Gastrocnemius medialis (tissue), 4 donors: ENCODE measurements at regions not wholly inside any gene's neighbourhood (a gene's known extent, or its start where the extent isn't known, plus 50 kb on each side); places are given as distances from the start of the nearest gene placed in this dataset.

Experiments used
- ATAC-seq, 2 donors: fragments of 150-250 bp; one replicate each; pipeline ENCODE4 v1.9.1; 2016
- DNase-seq, 2 donors: peaks; one replicate each; pipeline ENCODE4 v3.0.0-alpha.2; 2019
- H3K27ac ChIP-seq, 4 donors: fragments of 200-600 bp; sonication (generic); 1 replicate in 1 of 4; 2 replicates in 3 of 4; pipeline ENCODE4 v1.5.1; 2016 to 2018; ENCODE audit warnings: mild to moderate bottlenecking in 2 of 4, moderate library complexity in 1 of 4
- H3K27me3 ChIP-seq, 3 donors: fragments of 200-600 bp; sonication (generic) in 2 of 3; 1 replicate in 1 of 3; 2 replicates in 2 of 3; pipeline versions ENCODE4 v1.5.1 to v1.6.0; 2016 to 2019; ENCODE audit warnings: mild to moderate bottlenecking in 1 of 3, moderate library complexity in 1 of 3
- H3K36me3 ChIP-seq, 2 donors: fragments of 200-600 bp; sonication (generic) in 1 of 2; one replicate each; pipeline ENCODE4 v1.5.1; 2017 to 2018
- H3K4me1 ChIP-seq, 2 donors: fragments of 200-600 bp; sonication (generic) in 1 of 2; one replicate each; pipeline ENCODE4 v1.5.1; 2016 to 2017; ENCODE audit warnings: mild to moderate bottlenecking in 2 of 2
- H3K4me3 ChIP-seq, 4 donors: fragments of 200-600 bp; sonication (generic) in 3 of 4; 1 replicate in 1 of 4; 2 replicates in 3 of 4; pipeline ENCODE4 v1.5.1; 2016 to 2019; ENCODE audit warnings: mild to moderate bottlenecking in 2 of 4
- H3K9me3 ChIP-seq, 3 donors: fragments of 200-600 bp; sonication (generic) in 2 of 3; 1 replicate in 1 of 3; 2 replicates in 2 of 3; pipeline ENCODE4 v1.5.1; 2016 to 2019
- CTCF ChIP-seq, 5 experiments: fragments of 450-650 bp in 3 of 5; fragments of 200-600 bp in 2 of 5; sonication (generic) in 2 of 5; IDR thresholded peaks in 4 of 5; conservative IDR thresholded peaks in 1 of 5; 1 replicate in 4 of 5; 2 replicates in 1 of 5; pipeline ENCODE4 v1.5.1; 2016 to 2019; ENCODE audit warnings: antibody characterized with exemption in 5 of 5, mild to moderate bottlenecking in 3 of 5, moderate library complexity in 3 of 5
- POLR2A ChIP-seq, 2 donors: fragments of 450-650 bp; IDR thresholded peaks; one replicate each; pipeline ENCODE4 v1.6.1; 2017; ENCODE audit warnings: antibody characterized with exemption in 2 of 2, mild to moderate bottlenecking in 2 of 2, moderate library complexity in 2 of 2
- in situ Hi-C, 4 donors: fragments of 200-750 bp; cut with MboI; loops; one replicate each; pipeline versions ENCODE4 v1.15.0 to v1.8.0; 2017; ENCODE audit warnings: low sequenced_read_pairs in 4 of 4
- intact Hi-C: fragments of 100-400 bp; cut with DNase I; formaldehyde crosslinking; loops from one replicate; pipeline ENCODE4 v1.15.1; 2023; ENCODE audit warnings: low total_unique reads

- H3K27me3 ChIP-seq, result no peaks in the 10 kb centered on the region
- DNase-seq (no peak), ATAC-seq (no peak)
- TF ChIP-seq POLR2A (IDR thresholded peaks at IDR 0.05), result no peak
- no peak for TF ChIP-seq CTCF (IDR thresholded peaks at IDR 0.05 in 4 of 5, conservative IDR thresholded peaks at IDR 0.05 in 1 of 5)
- in situ Hi-C loops (no loop called here), intact Hi-C loops (no loop called here)
- no peaks in the 10 kb centered on the region for H3K4me1 ChIP-seq
- H3K9me3 ChIP-seq, result no peaks in the 10 kb centered on the region
- H3K4me3 ChIP-seq, result no peak overlapping the region
- no peaks in the 10 kb centered on the region for H3K36me3 ChIP-seq
- H3K27ac ChIP-seq, result no peak overlapping the region
These were observed 466.1 kb upstream of the LINC00305 start for GRCh38 chr18:64615021-64615420.

DNA sequence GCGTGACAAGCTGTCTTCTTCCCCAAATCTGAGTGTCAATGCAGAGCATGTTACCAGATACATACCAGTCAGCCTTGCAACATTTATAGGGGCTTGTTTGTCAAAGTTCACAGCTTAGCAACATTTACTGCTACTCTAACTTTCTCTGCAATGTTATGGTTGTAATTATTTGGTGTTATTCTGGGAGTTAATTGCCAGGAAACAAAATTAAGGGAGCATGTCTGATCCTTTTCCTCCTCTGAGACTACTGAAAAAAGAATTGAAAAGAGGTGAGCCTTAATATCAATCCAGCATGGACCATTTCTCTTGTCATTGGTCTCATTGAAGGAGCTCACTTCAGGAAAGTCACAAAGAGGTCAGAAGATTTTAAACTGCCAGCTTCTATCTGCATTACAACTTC lies 465.6 kb upstream of the LINC00305 start:
- DNase-seq (no peak), ATAC-seq (no peak)
- TF ChIP-seq CTCF (IDR thresholded peaks at IDR 0.05 in 4 of 5, conservative IDR thresholded peaks at IDR 0.05 in 1 of 5) (no peak), POLR2A (IDR thresholded peaks at IDR 0.05) (no peak)
- no peaks in the 10 kb centered on the region for H3K27me3 ChIP-seq
- no peaks in the 10 kb centered on the region for H3K4me1 ChIP-seq
- intact Hi-C loops, result no loop called here
- in situ Hi-C loops, result no loop called here
- H3K36me3 ChIP-seq, result no peaks in the 10 kb centered on the region
- no peak overlapping the region for H3K27ac ChIP-seq
- H3K4me3 ChIP-seq, result no peak overlapping the region
- H3K9me3 ChIP-seq, result no peaks in the 10 kb centered on the region

- H3K27me3 ChIP-seq, result no peaks in the 10 kb centered on the region
- in situ Hi-C loops (no loop called here), intact Hi-C loops (no loop called here)
- ATAC-seq (no peak), DNase-seq (no peak)
- no peak overlapping the region for H3K27ac ChIP-seq
- H3K4me3 ChIP-seq, result no peak overlapping the region
- H3K36me3 ChIP-seq, result no peaks in the 10 kb centered on the region
- H3K4me1 ChIP-seq, result no peaks in the 10 kb centered on the region
- TF ChIP-seq CTCF (IDR thresholded peaks at IDR 0.05 in 4 of 5, conservative IDR thresholded peaks at IDR 0.05 in 1 of 5), result no peak
- no peak for TF ChIP-seq POLR2A (IDR thresholded peaks at IDR 0.05)
- H3K9me3 ChIP-seq, result no peaks in the 10 kb centered on the region
These were observed 443.4 kb upstream of the LINC00305 start for GRCh38 chr18:64592246-64592645.

DNA sequence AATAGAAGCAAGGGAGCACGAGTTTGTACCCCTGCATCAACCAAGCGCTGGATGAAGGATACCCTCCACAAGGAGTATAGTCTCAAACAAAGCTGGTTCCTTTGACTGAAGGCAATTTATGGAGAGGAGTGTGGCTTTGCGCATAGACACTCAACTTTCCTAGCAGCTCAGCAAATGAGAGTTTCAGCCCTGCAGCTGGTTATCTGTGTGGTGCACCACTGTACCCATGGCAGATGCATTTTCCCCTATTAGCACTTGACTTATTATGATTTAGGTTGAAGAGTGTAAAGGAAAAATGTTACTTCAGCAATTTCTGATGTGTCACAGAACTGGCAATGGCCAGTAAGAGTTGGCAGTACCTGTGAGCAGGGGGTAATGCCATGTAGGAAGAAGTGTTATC lies 440.1 kb upstream of the LINC00305 start:
- DNase-seq, result no peak
- intact Hi-C loops, result no loop called here

More for the DNA sequence above, 440.1 kb upstream of the LINC00305 start:
- TF ChIP-seq POLR2A (IDR thresholded peaks at IDR 0.05), result no peak
- no peak for TF ChIP-seq CTCF (IDR thresholded peaks at IDR 0.05 in 4 of 5, conservative IDR thresholded peaks at IDR 0.05 in 1 of 5)
- Histone ChIP-seq H3K9me3 (no peaks in the 10 kb centered on the region), H3K4me3 (no peak overlapping the region), H3K27me3 (no peaks in the 10 kb centered on the region), H3K4me1 (no peaks in the 10 kb centered on the region), H3K36me3 (no peaks in the 10 kb centered on the region), H3K27ac (no peak overlapping the region)
- in situ Hi-C loops, result no loop called here
- no peak for ATAC-seq
